SK-N-SH (cell line): ENCODE measurements at regions not wholly inside any gene's neighbourhood (a gene's known extent, or its start where the extent isn't known, plus 50 kb on each side); places are given as distances from the start of the nearest gene placed in this dataset.

Source experiments
- CTCF ChIA-PET: fragments of 300-600, 350-600 bp; formaldehyde crosslinking; extraction: SDS; loops from one replicate; lab custom pipeline; 2021; lab: Yijun Ruan, JAX
- POLR2A ChIA-PET: fragments of 350-600 bp; sonication (Branson Sonifier 250); formaldehyde crosslinking; extraction: SDS; loops from one replicate; lab custom pipeline; 2020; ENCODE audit warnings: antibody characterized with exemption, inconsistent platforms; lab: Yijun Ruan, JAX
- DNase-seq: peaks from one replicate; pipeline ENCODE4 v3.0.0; 2012
- H2AFZ ChIP-seq: fragments of 200-600 bp; sonication (generic); 2 replicates; pipeline ENCODE4 v1.8.1; 2016; ENCODE audit warnings: antibody characterized with exemption, mild to moderate bottlenecking, low read depth
- H3F3A ChIP-seq: fragments of 200-600 bp; sonication (generic); replicated peaks from 2 replicates; pipeline ENCODE3; 2016; ENCODE audit warnings: antibody characterized with exemption, mild to moderate bottlenecking; ENCODE audit not compliant: insufficient read depth
- H3K27ac ChIP-seq, 2 experiments: fragments of 200-500 bp in 1 of 2; fragments of 200-600 bp in 1 of 2; sonication (Bioruptor generic) in 1 of 2; sonication (generic), shearing (Covaris generic) in 1 of 2; 2 replicates each; pipeline versions ENCODE4 v1.5.1 to v1.6.1; 2014 to 2016; ENCODE audit warnings: low read depth in 2 of 2, inconsistent platforms in 1 of 2, low read length in 1 of 2, mild to moderate bottlenecking in 1 of 2, mixed read lengths in 1 of 2
- H3K27me3 ChIP-seq: fragments of 200-600 bp; sonication (generic), shearing (Covaris generic); 2 replicates; pipeline ENCODE4 v1.6.1; 2016; ENCODE audit warnings: mixed run types; ENCODE audit not compliant: insufficient read depth
- H3K36me3 ChIP-seq, 2 experiments: fragments of 200-500 bp in 1 of 2; fragments of 200-600 bp in 1 of 2; sonication (Bioruptor generic) in 1 of 2; sonication (generic) in 1 of 2; replicated peaks in 1 of 2; 2 replicates each; pipeline versions ENCODE3 to v1.5.1; 2014 to 2016; ENCODE audit warnings: low read length in 1 of 2, mild to moderate bottlenecking in 1 of 2; ENCODE audit not compliant: insufficient read depth in 2 of 2, control insufficient read depth in 1 of 2
- H3K4me1 ChIP-seq, 2 experiments: fragments of 200-500 bp in 1 of 2; fragments of 200-600 bp in 1 of 2; sonication (Bioruptor generic) in 1 of 2; sonication (generic), shearing (Covaris generic) in 1 of 2; 2 replicates each; pipeline versions ENCODE4 v1.5.1 to v1.6.1; 2014 to 2016; ENCODE audit warnings: low read depth in 1 of 2, low read length in 1 of 2, mixed run types in 1 of 2; ENCODE audit not compliant: insufficient read depth in 2 of 2, control insufficient read depth in 1 of 2
- H3K4me2 ChIP-seq: fragments of 200-600 bp; sonication (generic), shearing (Covaris generic); 2 replicates; pipeline ENCODE4 v1.6.1; 2017; ENCODE audit warnings: mixed run types
- H3K4me3 ChIP-seq, 2 experiments: fragments of 200-500 bp in 1 of 2; fragments of 200-600 bp in 1 of 2; sonication (Bioruptor generic) in 1 of 2; sonication (generic), shearing (Covaris generic) in 1 of 2; 2 replicates each; pipeline versions ENCODE4 v1.5.1 to v1.8.1; 2014 to 2016; ENCODE audit warnings: low read depth in 2 of 2, inconsistent platforms in 1 of 2, low read length in 1 of 2, mild to moderate bottlenecking in 1 of 2, mixed read lengths in 1 of 2, moderate library complexity in 1 of 2
- H3K79me2 ChIP-seq: fragments of 200-600 bp; sonication (generic); 2 replicates; pipeline ENCODE4 v1.8.1; 2017; ENCODE audit warnings: mild to moderate bottlenecking; ENCODE audit not compliant: insufficient read depth
- H3K9ac ChIP-seq: fragments of 200-600 bp; sonication (generic); 2 replicates; pipeline ENCODE4 v1.6.1; 2017; ENCODE audit warnings: mixed run types
- H3K9me2 ChIP-seq: fragments of 200-600 bp; sonication (generic); 2 replicates; pipeline ENCODE4 v1.6.1; 2017; ENCODE audit warnings: mixed run types
- H3K9me3 ChIP-seq: fragments of 200-600 bp; sonication (generic); 2 replicates; pipeline ENCODE4 v1.6.1; 2017; ENCODE audit warnings: mixed run types, mild to moderate bottlenecking, moderate library complexity
- H4K20me1 ChIP-seq: fragments of 200-600 bp; sonication (generic); 2 replicates; pipeline ENCODE4 v1.6.1; 2017; ENCODE audit warnings: mild to moderate bottlenecking, mixed run types; ENCODE audit not compliant: insufficient read depth
- CTCF ChIP-seq: fragments of 200-600 bp; sonication (generic); IDR thresholded peaks from 2 replicates; pipeline ENCODE4 v1.6.1; 2017; ENCODE audit warnings: antibody characterized with exemption, mild to moderate bottlenecking, moderate library complexity
- GATA2 ChIP-seq: sonication (generic); formaldehyde crosslinking; IDR thresholded peaks from 2 replicates; pipeline ENCODE4 v1.5.0; 2020; ENCODE audit warnings: mild to moderate bottlenecking, missing genetic modification reagents
- IRF3 ChIP-seq: fragments of 150-350 bp; IDR thresholded peaks from 2 replicates; pipeline ENCODE4 v1.6.1; 2016; ENCODE audit warnings: mild to moderate bottlenecking, low read depth, low read length
- JUND ChIP-seq: IDR thresholded peaks from 2 replicates; pipeline ENCODE4 v1.4.0; 2012
- MAX ChIP-seq: IDR thresholded peaks from 2 replicates; pipeline ENCODE4 v1.4.0; 2012; ENCODE audit warnings: low read depth
- MXI1 ChIP-seq: IDR thresholded peaks from 2 replicates; pipeline ENCODE4 v1.6.1; 2012; ENCODE audit warnings: mild to moderate bottlenecking, low read depth, low read length, improper control_type of control experiment
- NFIC ChIP-seq: IDR thresholded peaks from 2 replicates; pipeline ENCODE4 v1.4.0; 2012; ENCODE audit warnings: borderline replicate concordance
- NRF1 ChIP-seq: IDR thresholded peaks from 2 replicates; pipeline ENCODE4 v1.6.1; 2012; ENCODE audit warnings: low read depth, mild to moderate bottlenecking, low read length
- PBX3 ChIP-seq: IDR thresholded peaks from 2 replicates; pipeline ENCODE4; 2012
- POLR2AphosphoS5 ChIP-seq: IDR thresholded peaks from 2 replicates; pipeline ENCODE4 v1.6.1; 2012; ENCODE audit warnings: low read depth, low read length
- RCOR1 ChIP-seq: fragments of 150-350 bp; IDR thresholded peaks from 2 replicates; pipeline ENCODE4 v1.6.1; 2017; ENCODE audit warnings: antibody characterized with exemption, low read length
- RXRA ChIP-seq: IDR thresholded peaks from 2 replicates; pipeline ENCODE4 v1.4.0; 2012; ENCODE audit warnings: low read depth, mild to moderate bottlenecking, borderline replicate concordance
- SIN3A ChIP-seq: IDR thresholded peaks from 2 replicates; pipeline ENCODE4 v1.6.1; 2012; ENCODE audit warnings: low read depth, mild to moderate bottlenecking, low read length, moderate library complexity, borderline replicate concordance
- SMC3 ChIP-seq: IDR thresholded peaks from 2 replicates; pipeline ENCODE4 v1.6.1; 2012; ENCODE audit warnings: low read depth, low read length, improper control_type of control experiment
- TAF1 ChIP-seq: IDR thresholded peaks from 2 replicates; pipeline ENCODE4 v1.6.1; 2012; ENCODE audit warnings: low read depth, mild to moderate bottlenecking, low read length, moderate library complexity, borderline replicate concordance
- TCF12 ChIP-seq: IDR thresholded peaks from 2 replicates; pipeline ENCODE4 v1.4.0; 2012
- USF1 ChIP-seq: IDR thresholded peaks from 2 replicates; pipeline ENCODE4 v1.4.0; 2012; ENCODE audit warnings: low read depth, borderline replicate concordance
- WGBS: methylation state at CpG from one replicate; pipeline ENCODE4 v1.1.6; 2017; ENCODE audit warnings: low lambda C conversion rate; 5-methylcytosine and 5-hydroxymethylcytosine counted together

- Histone ChIP-seq H3K27ac (no peak overlapping the region), H3F3A (no peaks in the 10 kb centered on the region), H3K9me2 (no peaks in the 10 kb centered on the region), H4K20me1 (no peaks in the 10 kb centered on the region), H3K4me3 (no peak overlapping the region), H3K36me3 (no peaks in the 10 kb centered on the region), H3K9ac (no peak overlapping the region), H3K79me2 (no peaks in the 10 kb centered on the region), H3K9me3 (no peaks in the 10 kb centered on the region), H3K27me3 (peaks cover 4% of the 10 kb centered on the region; the same call in 1 of the 2 replicates), H2AFZ (no peak overlapping the region), H3K4me1 (no peaks in the 10 kb centered on the region), H3K4me2 (no peak overlapping the region)
- CTCF ChIA-PET, result interaction anchor here (1.1 kb wide), 1 partner anchor 9 kb away, joined by 3 read pairs; no protein-coding TSS in a partner anchor
- no peak for DNase-seq
- 5% methylated on average over 2 of the region's 2 CpGs for WGBS
- POLR2A ChIA-PET, result no interaction called here
- TF ChIP-seq GATA2 (CRISPR knock-in tag) (no peak), PBX3 (no peak), NRF1 (no peak), NFIC (no peak), SIN3A (no peak), SMC3 (no peak), CTCF (no peak), USF1 (no peak), RXRA (no peak), TCF12 (no peak), POLR2AphosphoS5 (no peak), RCOR1 (no peak), JUND (no peak)
Measured at GRCh38 chr5:18805376-18805775, 1171.1 kb downstream of the TAF11L14 start.

GRCh38 chr5:18807256-18808149, 1173.2 kb downstream of the TAF11L14 start:
- Histone ChIP-seq H3K9me3 (no peaks in the 10 kb centered on the region), H3K27me3 (peaks cover 4% of the 10 kb centered on the region; the same call in 1 of the 2 replicates), H3K36me3 (no peaks in the 10 kb centered on the region), H3K9me2 (no peaks in the 10 kb centered on the region), H3K4me2 (no peak overlapping the region), H2AFZ (no peak overlapping the region), H3K27ac (no peak overlapping the region), H3K9ac (no peak overlapping the region), H4K20me1 (no peaks in the 10 kb centered on the region), H3K4me1 (no peaks in the 10 kb centered on the region), H3K79me2 (no peaks in the 10 kb centered on the region), H3F3A (no peaks in the 10 kb centered on the region), H3K4me3 (no peak overlapping the region)
- CTCF ChIA-PET, result no interaction called here
- WGBS, result 11% methylated on average over 10 of the region's 10 CpGs
- DNase-seq, result no peak
- POLR2A ChIA-PET, result no interaction called here
- TF ChIP-seq CTCF (no peak), SIN3A (no peak), TAF1 (no peak), MAX (no peak), IRF3 (no peak), NFIC (no peak), MXI1 (no peak)
